ENCODE measurements at regions not wholly inside any gene's neighbourhood (a gene's known extent, or its start where the extent isn't known, plus 50 kb on each side); places are given as distances from the start of the nearest gene placed in this dataset.

DNA sequence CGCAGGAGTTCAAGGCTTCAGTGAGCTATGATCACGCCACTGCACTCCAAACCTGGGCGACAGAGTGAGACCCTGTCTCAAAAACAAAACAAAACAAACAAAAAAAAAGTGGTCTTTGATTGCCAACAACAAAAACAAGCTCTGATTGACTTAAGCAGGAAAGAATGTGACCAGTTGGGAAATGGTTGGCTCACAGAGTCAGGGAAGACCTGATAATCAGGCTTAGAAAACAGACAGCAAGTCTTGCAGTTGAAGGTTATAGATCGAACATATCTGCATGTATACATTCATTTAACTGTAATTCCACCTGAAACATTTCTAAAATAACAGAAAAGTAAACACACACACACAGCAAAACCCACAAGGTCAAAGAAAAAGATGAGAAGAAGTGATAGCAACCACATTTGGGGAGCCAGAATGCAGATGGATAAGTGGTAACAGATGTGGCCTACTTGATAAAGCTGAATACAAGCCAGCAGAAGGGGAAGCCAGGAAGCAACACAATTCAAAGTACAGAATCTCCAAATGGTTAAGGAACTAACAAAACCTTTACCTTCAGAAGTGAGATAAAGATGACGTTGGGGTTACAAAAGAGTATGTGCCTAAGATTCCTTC, 699.9 kb upstream of the ZNF385D start:
- no peak overlapping the region for H3K27ac ChIP-seq (ENCODE audit: low read depth, low read length)
- no peaks in the 10 kb centered on the region for H3K9me3 ChIP-seq (ENCODE audit: insufficient read depth, low read length)
- no peaks in the 10 kb centered on the region for H3K27me3 ChIP-seq (ENCODE audit: low read length)
- H3K9me2 ChIP-seq (replicated peaks; ENCODE audit: insufficient read depth, low read length): no peaks in the 10 kb centered on the region
- H3K4me2 ChIP-seq (ENCODE audit: low read depth, low read length, poor library complexity, severe bottlenecking): no peak overlapping the region
- H2AFZ ChIP-seq (ENCODE audit: low read depth, low read length, severe bottlenecking): no peak overlapping the region
- H3K36me3 ChIP-seq (ENCODE audit: low read length): no peaks in the 10 kb centered on the region
- no peak overlapping the region for H3K4me3 ChIP-seq (ENCODE audit: insufficient read depth, low read length, poor library complexity, severe bottlenecking)
- H3K79me2 ChIP-seq (ENCODE audit: insufficient read depth, low read length): no peaks in the 10 kb centered on the region
- TF ChIP-seq, protein P1, sequence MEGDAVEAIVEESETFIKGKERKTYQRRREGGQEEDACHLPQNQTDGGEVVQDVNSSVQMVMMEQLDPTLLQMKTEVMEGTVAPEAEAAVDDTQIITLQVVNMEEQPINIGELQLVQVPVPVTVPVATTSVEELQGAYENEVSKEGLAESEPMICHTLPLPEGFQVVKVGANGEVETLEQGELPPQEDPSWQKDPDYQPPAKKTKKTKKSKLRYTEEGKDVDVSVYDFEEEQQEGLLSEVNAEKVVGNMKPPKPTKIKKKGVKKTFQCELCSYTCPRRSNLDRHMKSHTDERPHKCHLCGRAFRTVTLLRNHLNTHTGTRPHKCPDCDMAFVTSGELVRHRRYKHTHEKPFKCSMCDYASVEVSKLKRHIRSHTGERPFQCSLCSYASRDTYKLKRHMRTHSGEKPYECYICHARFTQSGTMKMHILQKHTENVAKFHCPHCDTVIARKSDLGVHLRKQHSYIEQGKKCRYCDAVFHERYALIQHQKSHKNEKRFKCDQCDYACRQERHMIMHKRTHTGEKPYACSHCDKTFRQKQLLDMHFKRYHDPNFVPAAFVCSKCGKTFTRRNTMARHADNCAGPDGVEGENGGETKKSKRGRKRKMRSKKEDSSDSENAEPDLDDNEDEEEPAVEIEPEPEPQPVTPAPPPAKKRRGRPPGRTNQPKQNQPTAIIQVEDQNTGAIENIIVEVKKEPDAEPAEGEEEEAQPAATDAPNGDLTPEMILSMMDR (IDR thresholded peaks at IDR 0.05; ENCODE audit: insufficient read depth, low read length, poor library complexity, severe bottlenecking): no peak
- TF ChIP-seq EZH2phosphoT487 (conservative IDR thresholded peaks at IDR 0.05; ENCODE audit: low read length): no peak
- H4K20me1 ChIP-seq (ENCODE audit: low read depth, low read length): no peaks in the 10 kb centered on the region
- no peaks in the 10 kb centered on the region for H3F3A ChIP-seq (ENCODE audit: insufficient read depth)
- H3K9ac ChIP-seq (ENCODE audit: low read length): no peak overlapping the region

DNA sequence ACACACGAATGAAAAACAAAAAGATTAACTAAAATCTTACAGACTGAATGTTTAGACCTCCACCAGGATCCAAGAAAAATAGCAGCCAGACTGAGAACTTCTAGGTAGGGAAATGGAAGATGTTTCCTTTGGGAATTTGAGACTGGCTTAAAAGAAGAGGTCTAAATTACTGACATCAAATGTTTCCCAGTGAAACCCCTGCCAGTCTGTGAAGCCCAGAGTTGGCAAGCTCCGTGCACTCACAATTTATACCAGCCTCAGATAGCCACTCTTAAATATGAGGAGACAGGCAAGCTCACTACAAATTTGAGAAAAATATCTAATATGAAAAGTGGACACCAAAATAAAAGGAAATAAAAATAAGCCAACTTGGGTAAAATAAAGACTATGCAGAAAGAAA, 700.5 kb upstream of the ZNF385D start:
- no peak overlapping the region for H3K4me2 ChIP-seq (ENCODE audit: low read depth, low read length, poor library complexity, severe bottlenecking)
- no peaks in the 10 kb centered on the region for H3F3A ChIP-seq (ENCODE audit: insufficient read depth)
- TF ChIP-seq EZH2phosphoT487 (conservative IDR thresholded peaks at IDR 0.05; ENCODE audit: low read length): no peak
- TF ChIP-seq, protein P1 (IDR thresholded peaks at IDR 0.05; ENCODE audit: insufficient read depth, low read length, poor library complexity, severe bottlenecking): no peak
- no peak overlapping the region for H3K4me3 ChIP-seq (ENCODE audit: insufficient read depth, low read length, poor library complexity, severe bottlenecking)
- no peaks in the 10 kb centered on the region for H3K9me2 ChIP-seq (replicated peaks; ENCODE audit: insufficient read depth, low read length)
- no peaks in the 10 kb centered on the region for H4K20me1 ChIP-seq (ENCODE audit: low read depth, low read length)
- no peaks in the 10 kb centered on the region for H3K36me3 ChIP-seq (ENCODE audit: low read length)
- H3K9me3 ChIP-seq (ENCODE audit: insufficient read depth, low read length): no peaks in the 10 kb centered on the region
- H3K9ac ChIP-seq (ENCODE audit: low read length): no peak overlapping the region
- no peaks in the 10 kb centered on the region for H3K27me3 ChIP-seq (ENCODE audit: low read length)
- H3K79me2 ChIP-seq (ENCODE audit: insufficient read depth, low read length): no peaks in the 10 kb centered on the region
- H2AFZ ChIP-seq (ENCODE audit: low read depth, low read length, severe bottlenecking): no peak overlapping the region
- no peak overlapping the region for H3K27ac ChIP-seq (ENCODE audit: low read depth, low read length)

DNA sequence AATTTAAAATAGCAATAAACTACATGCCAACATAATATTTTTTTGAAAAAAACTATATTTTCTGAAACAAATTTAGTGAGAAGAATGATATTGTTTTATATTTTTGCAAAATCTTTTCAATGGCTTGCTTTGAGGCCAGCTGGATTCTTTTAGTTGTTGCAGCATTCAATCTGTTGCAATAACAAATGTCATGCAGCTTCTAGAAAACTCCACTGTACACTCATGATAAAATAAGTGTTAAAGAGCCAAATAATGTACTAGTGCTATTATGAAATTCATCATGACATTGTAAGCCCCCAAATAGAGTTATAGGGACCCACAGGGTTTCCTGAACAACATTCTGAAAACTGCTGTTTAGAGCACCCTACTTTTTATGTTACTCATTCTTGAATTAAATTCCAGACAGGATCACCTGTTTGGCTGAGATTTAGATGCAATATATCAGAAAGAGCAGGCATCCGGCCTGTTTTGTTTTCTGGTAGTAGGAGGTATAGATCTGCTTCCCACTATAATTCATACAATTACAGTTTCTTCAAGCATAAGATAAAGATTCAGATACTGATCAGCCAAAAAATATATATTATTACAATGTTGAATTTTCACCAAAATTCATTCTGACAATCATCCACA, 703.0 kb upstream of the ZNF385D start:
- Histone ChIP-seq H3K27me3 (ENCODE audit: low read length) (no peaks in the 10 kb centered on the region), H3K36me3 (ENCODE audit: low read length) (no peaks in the 10 kb centered on the region), H3K9ac (ENCODE audit: low read length) (no peak overlapping the region), H2AFZ (ENCODE audit: low read depth, low read length, severe bottlenecking) (no peak overlapping the region), H3F3A (ENCODE audit: insufficient read depth) (no peaks in the 10 kb centered on the region), H3K79me2 (ENCODE audit: insufficient read depth, low read length) (no peaks in the 10 kb centered on the region), H3K27ac (ENCODE audit: low read depth, low read length) (no peak overlapping the region), H4K20me1 (ENCODE audit: low read depth, low read length) (no peaks in the 10 kb centered on the region), H3K9me3 (ENCODE audit: insufficient read depth, low read length) (no peaks in the 10 kb centered on the region), H3K4me3 (ENCODE audit: insufficient read depth, low read length, poor library complexity, severe bottlenecking) (no peak overlapping the region), H3K9me2 (replicated peaks; ENCODE audit: insufficient read depth, low read length) (no peaks in the 10 kb centered on the region), H3K4me2 (ENCODE audit: low read depth, low read length, poor library complexity, severe bottlenecking) (no peak overlapping the region)
- TF ChIP-seq EZH2phosphoT487 (conservative IDR thresholded peaks at IDR 0.05; ENCODE audit: low read length): no peak
- TF ChIP-seq, protein P1 (IDR thresholded peaks at IDR 0.05; ENCODE audit: insufficient read depth, low read length, poor library complexity, severe bottlenecking): no peak
